ES-I3 (cell line): ENCODE measurements at regions not wholly inside any gene's neighbourhood (a gene's known extent, or its start where the extent isn't known, plus 50 kb on each side); places are given as distances from the start of the nearest gene placed in this dataset.
"Not testable (repeated sequence)": the region's sequence is repeated elsewhere in the genome, so short reads cannot be mapped to it uniquely, and the experiment has no call there.

Experiments used
- H3K36me3 ChIP-seq: 2 replicates; pipeline ENCODE4 v1.6.1; 2013; ENCODE audit warnings: mild to moderate bottlenecking, low read length, control low read depth, moderate library complexity; ENCODE audit not compliant: insufficient read depth
- H3K4me1 ChIP-seq: 2 replicates; pipeline ENCODE4 v1.6.1; 2013; ENCODE audit warnings: mild to moderate bottlenecking, control low read depth, low read length; ENCODE audit not compliant: insufficient read depth
- H3K9ac ChIP-seq: 2 replicates; pipeline ENCODE4 v1.6.1; 2013; ENCODE audit warnings: low read depth, mild to moderate bottlenecking, low read length, moderate library complexity
- H3K9me3 ChIP-seq: 2 replicates; pipeline ENCODE4 v1.6.1; 2013; ENCODE audit warnings: mild to moderate bottlenecking, low read length, moderate library complexity; ENCODE audit not compliant: control insufficient read depth, insufficient read depth

DNA sequence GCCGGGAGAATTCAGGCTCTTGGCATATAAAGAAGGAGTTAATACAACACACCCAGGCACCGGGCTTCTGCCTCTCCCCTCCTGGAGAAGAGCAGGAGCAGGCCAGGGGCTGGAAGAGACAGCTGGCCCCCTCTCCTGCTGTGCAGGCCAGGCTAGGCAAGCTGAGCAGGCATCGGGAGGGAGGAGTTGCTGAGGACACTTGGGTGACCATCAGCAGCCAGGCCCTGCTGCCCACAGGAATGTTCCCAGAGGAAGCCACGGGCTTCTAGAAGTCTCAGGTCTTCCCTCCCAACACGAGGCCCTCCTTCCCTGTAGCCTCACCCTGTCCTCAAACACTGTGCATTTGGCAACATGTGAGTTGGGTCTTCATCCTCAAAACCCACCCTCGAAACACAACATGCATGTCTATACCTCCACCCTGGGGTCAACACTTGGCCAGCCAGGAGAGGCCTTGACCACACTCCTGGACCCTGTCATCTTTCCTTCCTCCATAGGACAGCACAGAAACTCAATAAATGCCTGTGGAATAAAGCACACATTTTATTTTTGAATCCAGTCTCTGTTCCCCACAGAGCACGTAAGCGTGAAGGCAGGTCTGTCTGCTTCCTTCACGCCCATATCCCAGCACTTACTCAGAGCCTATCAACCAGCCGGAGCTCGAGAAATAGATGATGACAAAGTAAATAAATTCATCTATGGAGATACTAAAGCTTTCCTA is 433.8 kb upstream of the ID2 start:
- Histone ChIP-seq H3K9me3 (peaks cover 19% of the 10 kb centered on the region), H3K9ac (no peak overlapping the region), H3K36me3 (no peaks in the 10 kb centered on the region), H3K4me1 (no peaks in the 10 kb centered on the region)

DNA sequence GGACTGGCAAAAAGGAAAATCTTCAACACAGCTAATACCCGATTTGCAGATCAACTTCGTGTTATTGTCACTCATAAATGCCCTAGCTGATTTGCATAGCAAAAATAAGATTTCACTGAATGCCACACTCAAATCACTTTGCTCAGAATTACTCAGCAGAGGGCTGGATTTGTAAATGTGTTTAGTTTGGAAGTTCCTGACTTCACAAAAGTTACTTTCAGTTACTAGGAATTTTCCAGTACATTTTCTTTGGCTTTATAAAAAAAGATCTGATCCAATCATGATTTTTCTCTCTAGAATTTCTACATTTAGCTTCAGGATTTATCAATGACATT is 433.3 kb upstream of the ID2 start:
- Histone ChIP-seq H3K4me1 (peaks cover 2% of the 10 kb centered on the region), H3K9ac (no peak overlapping the region), H3K9me3 (peaks cover 16% of the 10 kb centered on the region), H3K36me3 (no peaks in the 10 kb centered on the region)

DNA sequence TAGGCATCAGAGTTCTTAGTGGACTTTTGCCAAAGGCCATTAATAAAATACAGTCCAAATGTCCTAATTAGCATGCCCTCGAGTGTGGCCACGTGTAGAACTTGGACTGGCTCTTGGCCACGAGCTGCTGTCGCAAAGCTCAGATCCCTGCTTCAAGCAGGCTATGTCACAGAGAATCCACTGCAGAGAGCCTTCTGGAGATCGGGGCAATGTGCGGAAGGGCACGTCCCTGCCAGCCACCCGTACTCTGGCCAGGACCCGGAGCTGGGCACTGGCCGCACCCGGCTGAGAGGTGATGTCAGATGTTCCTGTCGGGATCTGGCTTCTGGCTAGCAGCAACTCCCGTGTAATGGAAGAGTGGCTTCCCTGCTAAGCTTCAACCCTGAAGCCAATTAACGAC is 432.7 kb upstream of the ID2 start:
- Histone ChIP-seq H3K36me3 (no peaks in the 10 kb centered on the region), H3K4me1 (peaks cover 7% of the 10 kb centered on the region), H3K9ac (no peak overlapping the region)

GRCh38 chr2:8249769-8250168 is 432.1 kb upstream of the ID2 start:
- peaks cover 11% of the 10 kb centered on the region for H3K9me3 ChIP-seq
- no peaks in the 10 kb centered on the region for H3K36me3 ChIP-seq
- no peak overlapping the region for H3K9ac ChIP-seq
- peaks cover 10% of the 10 kb centered on the region for H3K4me1 ChIP-seq

More for the DNA sequence above, 432.7 kb upstream of the ID2 start:
- peaks cover 13% of the 10 kb centered on the region for H3K9me3 ChIP-seq

- H3K9ac ChIP-seq, H3K36me3 ChIP-seq: not testable (repeated sequence)
- peaks cover 15% of the 10 kb centered on the region for H3K4me1 ChIP-seq
- peaks cover 11% of the 10 kb centered on the region for H3K9me3 ChIP-seq
These were observed 431.6 kb upstream of the ID2 start for GRCh38 chr2:8250290-8250689.

DNA sequence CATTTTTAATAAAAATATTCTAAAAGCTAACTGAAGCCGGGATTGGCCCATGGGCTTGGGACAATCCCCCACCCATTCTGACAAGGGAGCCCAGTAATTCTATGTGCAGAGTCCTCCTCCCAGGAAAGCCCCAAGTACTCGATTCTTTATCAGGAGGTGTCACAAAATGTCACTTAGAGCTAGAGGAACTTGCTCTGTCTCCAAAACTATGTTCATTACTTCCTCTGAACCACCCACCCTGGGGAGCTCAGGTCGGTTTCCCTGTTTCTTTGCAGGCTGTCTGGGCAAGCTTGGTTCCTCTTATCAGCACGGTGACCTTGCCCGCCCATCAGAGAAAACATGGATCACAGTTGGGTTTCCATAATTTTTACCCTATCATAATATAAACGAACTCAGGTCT is 430.6 kb upstream of the ID2 start:
- Histone ChIP-seq H3K9me3 (peaks cover 6% of the 10 kb centered on the region), H3K9ac (no peak overlapping the region), H3K4me1 (peaks cover 24% of the 10 kb centered on the region), H3K36me3 (no peaks in the 10 kb centered on the region)

- Histone ChIP-seq H3K4me1 (peaks cover 27% of the 10 kb centered on the region), H3K9ac (no peak overlapping the region), H3K9me3 (peaks cover 6% of the 10 kb centered on the region), H3K36me3 (no peaks in the 10 kb centered on the region)
These were observed 430.0 kb upstream of the ID2 start for GRCh38 chr2:8251856-8252255.

DNA sequence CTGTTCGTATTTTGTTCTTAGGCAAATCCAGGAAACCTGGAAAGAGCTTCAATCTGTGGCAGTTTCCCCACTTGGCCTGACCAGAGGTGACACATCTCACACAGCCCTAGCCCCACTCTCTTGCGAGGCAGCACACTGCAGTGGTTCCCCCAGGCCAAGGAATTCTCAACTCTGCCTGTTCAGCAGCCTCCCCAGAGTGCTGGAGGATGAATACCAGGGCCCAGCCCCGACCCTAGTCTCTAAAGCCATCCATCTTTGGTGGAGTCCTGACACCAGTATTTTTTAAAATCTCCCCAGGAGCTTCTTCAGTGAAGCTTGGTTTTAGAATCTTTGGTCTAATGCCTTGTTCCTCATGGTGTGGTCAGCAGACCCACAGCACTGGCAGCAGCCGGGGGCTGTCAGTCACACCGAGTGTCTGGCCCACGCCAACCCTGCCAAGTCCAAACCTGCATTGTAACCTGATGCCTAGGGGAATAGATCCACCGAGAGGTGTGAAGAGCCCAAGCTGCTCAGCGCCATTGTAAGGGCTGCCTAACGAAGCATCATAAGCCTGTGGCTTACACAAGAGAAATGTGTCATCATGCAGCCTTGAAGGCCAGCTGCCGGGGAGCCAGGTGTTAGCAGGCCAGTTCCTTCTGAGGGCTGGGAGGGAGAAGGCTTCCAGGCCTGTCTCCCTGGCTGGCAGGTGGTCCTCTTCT is 428.7 kb upstream of the ID2 start:
- Histone ChIP-seq H3K9ac (no peak overlapping the region), H3K4me1 (peaks cover 40% of the 10 kb centered on the region), H3K36me3 (no peaks in the 10 kb centered on the region), H3K9me3 (peaks cover 6% of the 10 kb centered on the region)

DNA sequence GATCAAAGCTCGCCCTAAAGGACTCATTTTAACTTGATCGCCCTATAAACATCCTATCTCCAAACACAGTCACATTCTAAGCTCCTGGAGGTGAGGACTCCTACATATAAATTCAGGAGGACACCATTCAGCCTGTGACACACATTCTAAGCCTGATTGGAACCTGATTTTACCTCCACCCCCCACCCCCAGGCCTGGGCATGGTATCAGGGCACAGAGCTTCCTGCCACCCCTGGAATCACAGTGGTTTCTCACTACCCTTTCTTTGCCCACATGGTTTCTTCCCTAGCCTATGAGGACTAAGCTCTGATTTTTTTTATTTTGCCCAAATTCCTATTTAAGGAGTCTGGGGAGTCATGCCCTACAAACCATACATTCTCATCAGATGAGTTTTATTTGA is 428.1 kb upstream of the ID2 start:
- peaks cover 47% of the 10 kb centered on the region for H3K4me1 ChIP-seq
- peaks cover 4% of the 10 kb centered on the region for H3K9me3 ChIP-seq
- no peak overlapping the region for H3K9ac ChIP-seq
- H3K36me3 ChIP-seq, result no peaks in the 10 kb centered on the region

- H3K9me3 ChIP-seq, result not testable (repeated sequence)
These were observed 427.6 kb upstream of the ID2 start for GRCh38 chr2:8254214-8254613.

GRCh38 chr2:8254791-8255447 is 426.9 kb upstream of the ID2 start:
- H3K9ac ChIP-seq, result no peak overlapping the region
- no peaks in the 10 kb centered on the region for H3K36me3 ChIP-seq
- peaks cover under 1% of the 10 kb centered on the region for H3K9me3 ChIP-seq
- peaks cover 51% of the 10 kb centered on the region for H3K4me1 ChIP-seq

More at GRCh38 chr2:8254214-8254613, 427.6 kb upstream of the ID2 start:
- peaks cover 51% of the 10 kb centered on the region for H3K4me1 ChIP-seq
- H3K36me3 ChIP-seq, H3K9ac ChIP-seq: not testable (repeated sequence)

DNA sequence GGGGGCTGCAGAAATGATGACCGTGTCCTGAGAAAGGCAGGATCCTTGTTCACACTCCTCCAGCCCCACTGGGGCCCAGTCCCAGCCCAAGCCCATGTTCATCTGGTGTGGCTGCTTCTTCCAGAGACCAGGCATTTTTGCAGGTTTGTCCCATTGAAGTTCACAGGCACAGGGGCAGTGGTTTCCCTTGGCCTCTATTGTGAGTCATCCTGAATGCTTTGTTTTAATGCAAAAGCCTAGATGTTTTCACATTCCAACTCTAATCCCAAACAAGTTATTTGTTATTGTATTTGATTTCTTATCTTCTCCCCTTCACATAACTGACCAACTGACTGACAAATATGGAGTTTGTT is 426.4 kb upstream of the ID2 start:
- no peaks in the 10 kb centered on the region; the same call in 1 of the 2 replicates for H3K9me3 ChIP-seq
- peaks cover 51% of the 10 kb centered on the region for H3K4me1 ChIP-seq
- H3K9ac ChIP-seq, result no peak overlapping the region
- no peaks in the 10 kb centered on the region for H3K36me3 ChIP-seq

- Histone ChIP-seq H3K4me1 (peaks cover 51% of the 10 kb centered on the region), H3K9ac (no peak overlapping the region), H3K9me3 (no peaks in the 10 kb centered on the region), H3K36me3 (no peaks in the 10 kb centered on the region)
These were observed 425.0 kb upstream of the ID2 start for GRCh38 chr2:8256905-8257304.

DNA sequence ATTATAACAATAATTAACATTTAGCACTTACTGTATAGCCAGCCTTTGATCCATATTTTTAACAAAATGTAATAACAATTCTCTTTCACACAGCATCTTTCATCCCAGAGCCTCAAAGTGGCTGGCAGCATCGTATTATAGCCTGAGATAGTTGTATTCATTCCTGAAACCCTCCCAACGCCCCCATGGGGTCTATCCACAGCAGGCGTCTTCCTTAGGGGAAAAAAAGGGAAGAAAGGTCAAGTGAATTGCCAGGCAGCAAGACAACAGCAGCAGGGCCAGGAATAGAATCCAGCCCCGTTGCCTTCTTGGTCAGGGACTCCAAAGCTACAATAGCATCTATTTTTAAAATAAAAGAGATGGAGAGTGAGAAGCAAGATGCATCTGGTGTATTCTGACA is 424.4 kb upstream of the ID2 start:
- Histone ChIP-seq H3K4me1 (peaks cover 51% of the 10 kb centered on the region), H3K36me3 (no peaks in the 10 kb centered on the region), H3K9me3 (no peaks in the 10 kb centered on the region), H3K9ac (no peak overlapping the region)

- H3K9ac ChIP-seq, result no peak overlapping the region
- H3K36me3 ChIP-seq, result no peaks in the 10 kb centered on the region
- peaks cover 54% of the 10 kb centered on the region for H3K4me1 ChIP-seq
- H3K9me3 ChIP-seq, result no peaks in the 10 kb centered on the region
These were observed 423.4 kb upstream of the ID2 start for GRCh38 chr2:8258406-8258805.
